ENCODE measurements at regions not wholly inside any gene's neighbourhood (a gene's known extent, or its start where the extent isn't known, plus 50 kb on each side); places are given as distances from the start of the nearest gene placed in this dataset.

GRCh38 chr21:24316277-24316922 lies 1290.9 kb downstream of the MRPL39 start:
- TF ChIP-seq CTCF (IDR thresholded peaks at IDR 0.05; ENCODE audit: unreplicated experiment) = no peak
- BruUV-seq (replicated peaks) = no TSS peak
- Mint-ChIP-seq H3K4me3 (ENCODE audit: low read depth, unreplicated experiment) (no peak overlapping the region), H3K27me3 (ENCODE audit: unreplicated experiment) (no peaks in the 10 kb centered on the region), H3K27ac (ENCODE audit: unreplicated experiment) (no peak overlapping the region), H3K4me1 (ENCODE audit: low read depth, unreplicated experiment) (no peaks in the 10 kb centered on the region), H3K36me3 (ENCODE audit: insufficient read depth, unreplicated experiment) (no peaks in the 10 kb centered on the region), H3K9me3 (ENCODE audit: low read depth, unreplicated experiment) (peaks cover 2% of the 10 kb centered on the region)
- intact Hi-C loops (cut with micrococcal nuclease; ENCODE audit: unreplicated experiment) = no loop called here
- DNase-seq = no peak
- CTCF ChIA-PET = interaction anchor here (0.5 to 0.6 kb wide), 2 partner anchors 21 to 204 kb away, joined by 3 to 4 read pairs; no protein-coding TSS in a partner anchor

DNA sequence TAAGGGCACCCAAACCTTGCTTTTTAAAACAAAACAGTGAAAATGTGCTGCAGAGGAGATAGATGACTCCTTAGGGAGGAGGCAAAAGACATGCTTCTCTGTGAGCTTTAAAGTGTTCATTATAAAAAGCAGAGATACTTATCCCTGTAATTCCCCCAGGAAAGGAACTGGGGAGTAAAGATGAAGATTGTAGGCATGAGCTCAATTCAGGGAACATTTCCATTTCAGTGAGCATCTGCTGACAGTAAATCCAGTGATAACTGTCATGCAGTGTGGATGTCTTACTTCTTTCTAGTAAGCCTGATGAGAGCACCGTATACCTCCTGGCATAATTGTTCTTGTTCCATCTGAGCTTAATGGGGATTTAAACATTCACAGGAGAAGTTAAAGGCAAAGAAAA lies 1296.5 kb downstream of the MRPL39 start:
- CTCF ChIA-PET = no interaction called here
- peaks cover 8% of the 10 kb centered on the region for H3K4me1 Mint-ChIP-seq (ENCODE audit: low read depth, unreplicated experiment)
- H3K4me3 Mint-ChIP-seq (ENCODE audit: low read depth, unreplicated experiment) = no peak overlapping the region
- intact Hi-C loops (cut with micrococcal nuclease; ENCODE audit: unreplicated experiment) = no loop called here
- peaks cover 5% of the 10 kb centered on the region for H3K9me3 Mint-ChIP-seq (ENCODE audit: low read depth, unreplicated experiment)
- DNase-seq = no peak
- H3K36me3 Mint-ChIP-seq (ENCODE audit: insufficient read depth, unreplicated experiment) = no peaks in the 10 kb centered on the region
- no peaks in the 10 kb centered on the region for H3K27me3 Mint-ChIP-seq (ENCODE audit: unreplicated experiment)
- TF ChIP-seq CTCF (IDR thresholded peaks at IDR 0.05; ENCODE audit: unreplicated experiment) = no peak
- no TSS peak for BruUV-seq (replicated peaks)
- no peak overlapping the region for H3K27ac Mint-ChIP-seq (ENCODE audit: unreplicated experiment)

GRCh38 chr21:24308183-24308582 lies 1299.1 kb downstream of the MRPL39 start:
- CTCF ChIA-PET = no interaction called here
- intact Hi-C loops (cut with micrococcal nuclease; ENCODE audit: unreplicated experiment) = no loop called here
- TF ChIP-seq CTCF (IDR thresholded peaks at IDR 0.05; ENCODE audit: unreplicated experiment) = no peak
- Mint-ChIP-seq H3K9me3 (ENCODE audit: low read depth, unreplicated experiment) (peaks cover 5% of the 10 kb centered on the region), H3K27me3 (ENCODE audit: unreplicated experiment) (no peaks in the 10 kb centered on the region), H3K36me3 (ENCODE audit: insufficient read depth, unreplicated experiment) (no peaks in the 10 kb centered on the region), H3K4me3 (ENCODE audit: low read depth, unreplicated experiment) (no peak overlapping the region), H3K4me1 (ENCODE audit: low read depth, unreplicated experiment) (peaks cover 8% of the 10 kb centered on the region), H3K27ac (ENCODE audit: unreplicated experiment) (no peak overlapping the region)
- BruUV-seq (replicated peaks) = no TSS peak
- no peak for DNase-seq

DNA sequence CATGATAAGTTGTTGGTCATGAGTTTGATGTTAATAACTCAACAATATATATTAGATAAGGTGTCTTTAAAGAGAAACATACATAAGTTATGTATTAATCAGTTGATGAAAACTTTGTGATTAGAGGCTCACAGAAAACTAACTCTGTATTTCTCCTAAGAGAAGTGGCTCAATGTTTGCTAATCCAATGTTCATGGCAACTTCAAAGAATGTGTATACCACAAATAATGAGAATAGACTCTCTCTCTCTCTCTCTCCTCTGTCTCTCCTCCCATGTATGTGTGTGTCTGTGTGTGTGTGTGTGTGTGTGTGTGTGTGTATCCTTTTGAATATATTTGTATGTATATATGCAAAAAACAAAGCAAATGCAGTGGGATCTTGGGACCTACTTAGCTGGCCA lies 1304.9 kb downstream of the MRPL39 start:
- CTCF ChIA-PET = no interaction called here
- no TSS peak for BruUV-seq (replicated peaks)
- Mint-ChIP-seq H3K9me3 (ENCODE audit: low read depth, unreplicated experiment) (peaks cover 5% of the 10 kb centered on the region), H3K27ac (ENCODE audit: unreplicated experiment) (no peak overlapping the region), H3K4me3 (ENCODE audit: low read depth, unreplicated experiment) (no peak overlapping the region), H3K4me1 (ENCODE audit: low read depth, unreplicated experiment) (peaks cover under 1% of the 10 kb centered on the region), H3K36me3 (ENCODE audit: insufficient read depth, unreplicated experiment) (no peaks in the 10 kb centered on the region), H3K27me3 (ENCODE audit: unreplicated experiment) (no peaks in the 10 kb centered on the region)
- TF ChIP-seq CTCF (IDR thresholded peaks at IDR 0.05; ENCODE audit: unreplicated experiment) = no peak
- DNase-seq = no peak
- intact Hi-C loops (cut with micrococcal nuclease; ENCODE audit: unreplicated experiment) = no loop called here

Data from Calu3 (cell line).